ENCODE measurements at regions not wholly inside any gene's neighbourhood (a gene's known extent, or its start where the extent isn't known, plus 50 kb on each side); places are given as distances from the start of the nearest gene placed in this dataset.

DNA sequence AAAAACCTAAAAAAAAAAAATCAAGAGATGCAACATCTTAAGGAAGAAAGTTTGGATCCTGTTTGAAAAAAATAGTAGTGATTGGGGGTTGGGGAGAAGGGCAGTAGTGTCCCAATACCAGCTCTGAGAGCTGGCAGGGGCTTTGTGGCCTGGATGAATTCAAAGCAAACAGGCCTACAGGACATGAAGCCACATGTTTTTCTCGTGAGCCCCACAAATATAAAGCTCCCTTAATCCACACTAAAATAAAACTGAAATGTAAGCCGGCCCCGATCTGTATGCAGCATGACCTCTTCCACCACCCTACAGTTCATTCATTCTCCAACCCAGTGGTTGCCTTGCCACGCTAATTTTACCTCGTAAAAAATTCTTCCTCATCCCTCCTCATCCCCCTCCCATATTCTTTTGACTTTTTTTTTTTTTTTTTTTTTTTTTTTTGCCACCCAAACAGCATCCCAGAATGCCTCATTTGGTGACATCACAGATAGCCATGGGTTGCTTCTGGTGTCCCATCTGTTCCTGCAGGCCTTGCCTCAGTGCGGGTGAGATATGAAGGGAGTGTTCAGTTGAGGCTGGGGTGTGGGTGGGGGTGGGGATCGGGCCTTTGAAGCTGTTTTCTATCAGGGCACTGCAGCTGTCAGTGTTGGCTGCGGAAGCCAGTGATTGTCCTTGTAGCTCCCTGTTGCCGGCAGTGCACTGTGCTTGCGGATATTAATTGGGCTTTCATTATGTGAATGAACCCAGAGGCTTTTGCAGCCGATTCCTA lies 81.6 kb upstream of the NFIB start:
- DNase-seq (ENCODE audit: low read depth, low spot score), result no peak
- Mint-ChIP-seq H3K36me3 (ENCODE audit: low read depth) (no peaks in the 10 kb centered on the region), H3K9me3 (peaks cover 3% of the 10 kb centered on the region), H3K27ac (ENCODE audit: unreplicated experiment) (no peak overlapping the region), H3K27me3 (ENCODE audit: low read depth) (no peaks in the 10 kb centered on the region), H3K4me3 (no peak overlapping the region), H3K4me1 (peaks cover 21% of the 10 kb centered on the region)
- TF ChIP-seq, protein P1, sequence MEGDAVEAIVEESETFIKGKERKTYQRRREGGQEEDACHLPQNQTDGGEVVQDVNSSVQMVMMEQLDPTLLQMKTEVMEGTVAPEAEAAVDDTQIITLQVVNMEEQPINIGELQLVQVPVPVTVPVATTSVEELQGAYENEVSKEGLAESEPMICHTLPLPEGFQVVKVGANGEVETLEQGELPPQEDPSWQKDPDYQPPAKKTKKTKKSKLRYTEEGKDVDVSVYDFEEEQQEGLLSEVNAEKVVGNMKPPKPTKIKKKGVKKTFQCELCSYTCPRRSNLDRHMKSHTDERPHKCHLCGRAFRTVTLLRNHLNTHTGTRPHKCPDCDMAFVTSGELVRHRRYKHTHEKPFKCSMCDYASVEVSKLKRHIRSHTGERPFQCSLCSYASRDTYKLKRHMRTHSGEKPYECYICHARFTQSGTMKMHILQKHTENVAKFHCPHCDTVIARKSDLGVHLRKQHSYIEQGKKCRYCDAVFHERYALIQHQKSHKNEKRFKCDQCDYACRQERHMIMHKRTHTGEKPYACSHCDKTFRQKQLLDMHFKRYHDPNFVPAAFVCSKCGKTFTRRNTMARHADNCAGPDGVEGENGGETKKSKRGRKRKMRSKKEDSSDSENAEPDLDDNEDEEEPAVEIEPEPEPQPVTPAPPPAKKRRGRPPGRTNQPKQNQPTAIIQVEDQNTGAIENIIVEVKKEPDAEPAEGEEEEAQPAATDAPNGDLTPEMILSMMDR (conservative IDR thresholded peaks at IDR 0.05), result no peak

DNA sequence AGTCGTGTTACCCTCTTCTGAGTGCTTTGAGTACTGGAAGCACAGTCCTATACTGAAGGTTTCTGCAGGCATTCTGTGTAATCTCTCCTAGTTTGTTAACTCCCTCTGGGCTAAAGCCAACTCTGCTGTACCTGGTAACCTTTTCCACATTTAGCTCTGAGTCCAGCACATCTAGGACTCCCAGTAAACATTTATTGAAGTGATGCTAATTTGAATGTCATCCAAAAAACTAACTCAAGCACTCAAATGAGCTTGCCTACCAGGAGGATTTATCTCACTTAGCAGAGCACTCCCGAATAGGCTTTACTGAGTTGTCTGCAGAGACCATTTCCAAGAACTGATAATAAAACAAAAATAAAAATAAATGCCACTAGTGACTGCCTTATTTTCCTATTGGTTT lies 79.5 kb upstream of the NFIB start:
- no peak overlapping the region for H3K27ac Mint-ChIP-seq (ENCODE audit: unreplicated experiment)
- no peak for DNase-seq (ENCODE audit: low read depth, low spot score)
- H3K4me3 Mint-ChIP-seq, result no peak overlapping the region
- no peaks in the 10 kb centered on the region for H3K27me3 Mint-ChIP-seq (ENCODE audit: low read depth)
- peaks cover 13% of the 10 kb centered on the region for H3K4me1 Mint-ChIP-seq
- H3K36me3 Mint-ChIP-seq (ENCODE audit: low read depth), result no peaks in the 10 kb centered on the region
- TF ChIP-seq, protein P1 (conservative IDR thresholded peaks at IDR 0.05), result no peak
- H3K9me3 Mint-ChIP-seq, result peaks cover 3% of the 10 kb centered on the region

DNA sequence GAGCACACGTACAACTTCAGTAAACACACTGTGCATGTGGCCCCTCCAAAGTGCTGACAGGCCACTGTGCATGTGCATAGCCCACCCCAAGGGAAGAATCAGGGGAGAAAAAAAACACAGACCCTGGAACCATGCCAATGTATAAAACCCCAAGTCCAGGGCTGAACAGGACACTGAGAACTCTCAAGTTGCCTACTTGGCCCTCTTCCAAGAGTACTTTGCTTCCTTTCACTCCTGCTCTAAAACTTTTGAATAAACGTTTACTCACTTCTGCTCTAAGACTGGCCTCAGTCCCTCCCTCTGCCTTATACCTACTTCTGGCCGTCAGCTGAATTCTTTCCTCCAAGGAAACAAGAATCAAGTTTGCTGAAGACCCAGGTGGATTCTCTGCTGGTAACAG lies 77.7 kb upstream of the NFIB start:
- Mint-ChIP-seq H3K9me3 (peaks cover 3% of the 10 kb centered on the region), H3K27ac (ENCODE audit: unreplicated experiment) (no peak overlapping the region), H3K4me1 (peaks cover 13% of the 10 kb centered on the region), H3K4me3 (no peak overlapping the region), H3K27me3 (ENCODE audit: low read depth) (no peaks in the 10 kb centered on the region), H3K36me3 (ENCODE audit: low read depth) (no peaks in the 10 kb centered on the region)
- TF ChIP-seq, protein P1 (conservative IDR thresholded peaks at IDR 0.05), result no peak
- DNase-seq (ENCODE audit: low read depth, low spot score), result no peak

DNA sequence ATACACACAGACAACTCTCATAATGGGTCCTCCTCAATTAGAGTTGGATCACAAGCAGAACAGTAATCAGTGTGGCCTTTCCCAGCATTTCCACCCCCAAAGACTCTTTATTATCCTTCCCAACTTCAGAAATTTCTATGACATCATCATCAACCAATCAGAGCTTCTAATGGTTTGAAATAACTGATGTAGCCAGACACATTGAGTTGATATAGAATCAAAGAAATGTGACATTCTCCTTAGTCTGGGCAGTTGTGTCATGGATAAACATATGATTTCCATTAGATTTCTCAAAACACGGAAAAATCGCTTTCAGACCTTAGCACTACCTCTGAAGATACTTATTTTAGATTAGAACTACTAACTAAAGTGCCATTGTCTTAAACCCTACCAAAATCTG lies 75.7 kb upstream of the NFIB start:
- H3K9me3 Mint-ChIP-seq, result peaks cover 3% of the 10 kb centered on the region
- no peak overlapping the region for H3K4me3 Mint-ChIP-seq
- TF ChIP-seq, protein P1 (conservative IDR thresholded peaks at IDR 0.05), result no peak
- H3K27ac Mint-ChIP-seq (ENCODE audit: unreplicated experiment), result no peak overlapping the region
- no peaks in the 10 kb centered on the region for H3K27me3 Mint-ChIP-seq (ENCODE audit: low read depth)
- no peaks in the 10 kb centered on the region for H3K4me1 Mint-ChIP-seq
- H3K36me3 Mint-ChIP-seq (ENCODE audit: low read depth), result no peaks in the 10 kb centered on the region
- DNase-seq (ENCODE audit: low read depth, low spot score), result no peak

DNA sequence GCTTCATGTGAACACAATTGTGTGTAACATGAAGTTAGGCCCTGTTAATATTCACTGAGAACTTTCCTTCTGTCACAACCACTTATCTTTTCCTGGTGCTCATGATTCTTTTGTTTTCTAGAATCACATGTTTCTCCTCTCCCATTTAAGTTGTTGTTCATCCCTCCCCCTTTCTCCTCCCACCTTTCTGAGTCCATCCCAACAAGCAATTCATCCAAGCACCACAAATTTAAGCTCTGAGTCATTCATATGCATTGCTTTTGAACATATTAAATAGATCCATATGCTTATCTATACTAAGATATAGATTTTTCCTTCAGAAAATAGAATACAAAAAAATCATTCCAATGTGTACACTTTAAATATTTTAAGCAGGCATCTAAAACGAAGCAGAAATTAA lies 75.2 kb upstream of the NFIB start:
- peaks cover 1% of the 10 kb centered on the region for H3K9me3 Mint-ChIP-seq
- no peaks in the 10 kb centered on the region for H3K36me3 Mint-ChIP-seq (ENCODE audit: low read depth)
- no peak overlapping the region for H3K27ac Mint-ChIP-seq (ENCODE audit: unreplicated experiment)
- H3K27me3 Mint-ChIP-seq (ENCODE audit: low read depth), result no peaks in the 10 kb centered on the region
- no peak for DNase-seq (ENCODE audit: low read depth, low spot score)
- no peak overlapping the region for H3K4me3 Mint-ChIP-seq
- TF ChIP-seq, protein P1 (conservative IDR thresholded peaks at IDR 0.05), result no peak
- H3K4me1 Mint-ChIP-seq, result no peaks in the 10 kb centered on the region
